Globus pallidus (tissue), 1 donor: ENCODE measurements at regions not wholly inside any gene's neighbourhood (a gene's known extent, or its start where the extent isn't known, plus 50 kb on each side); places are given as distances from the start of the nearest gene placed in this dataset.

Experiments used
- DNase-seq: peaks from one replicate; pipeline ENCODE4 v3.0.0-alpha.2; 2015; ENCODE audit warnings: low spot score

GRCh38 chr9:630817-631216 lies 210.7 kb upstream of the DMRT1 start:
- DNase-seq = no peak

- DNase-seq = no peak
Measured at GRCh38 chr9:631596-631995, 209.9 kb upstream of the DMRT1 start.

GRCh38 chr9:633461-633860 lies 208.0 kb upstream of the DMRT1 start:
- no peak for DNase-seq

GRCh38 chr9:636931-637591 lies 204.4 kb upstream of the DMRT1 start:
- no peak for DNase-seq

GRCh38 chr9:638152-638551 lies 203.3 kb upstream of the DMRT1 start:
- no peak for DNase-seq

GRCh38 chr9:642014-642413 lies 199.5 kb upstream of the DMRT1 start:
- no peak for DNase-seq

- no peak for DNase-seq
Measured at GRCh38 chr9:643966-644365, 197.5 kb upstream of the DMRT1 start.

- DNase-seq = no peak
Measured at GRCh38 chr9:647522-647921, 194.0 kb upstream of the DMRT1 start.

- DNase-seq = no peak
Measured at GRCh38 chr9:649128-650074, 192.1 kb upstream of the DMRT1 start.

- no peak for DNase-seq
Measured at GRCh38 chr9:650362-650761, 191.1 kb upstream of the DMRT1 start.

- DNase-seq = peak; percentile 46
Measured at GRCh38 chr9:651371-651770, 190.1 kb upstream of the DMRT1 start.

GRCh38 chr9:652914-653313 lies 188.6 kb upstream of the DMRT1 start:
- no peak for DNase-seq

GRCh38 chr9:653421-653820 lies 188.1 kb upstream of the DMRT1 start:
- no peak for DNase-seq

- no peak for DNase-seq
Measured at GRCh38 chr9:653856-654387, 187.6 kb upstream of the DMRT1 start.

- DNase-seq = no peak
Measured at GRCh38 chr9:655875-656274, 185.6 kb upstream of the DMRT1 start.

GRCh38 chr9:656926-657568 lies 184.4 kb upstream of the DMRT1 start:
- DNase-seq = no peak

GRCh38 chr9:659286-659685 lies 182.2 kb upstream of the DMRT1 start:
- DNase-seq = no peak

GRCh38 chr9:660227-660626 lies 181.3 kb upstream of the DMRT1 start:
- no peak for DNase-seq

GRCh38 chr9:663541-663940 lies 178.0 kb upstream of the DMRT1 start:
- DNase-seq = no peak

- no peak for DNase-seq
Measured at GRCh38 chr9:665296-665695, 176.2 kb upstream of the DMRT1 start.

GRCh38 chr9:671997-672396 lies 169.5 kb upstream of the DMRT1 start:
- DNase-seq = no peak

GRCh38 chr9:672851-673250 lies 168.6 kb upstream of the DMRT1 start:
- peak; percentile 75 for DNase-seq
